AG04449 (cell line): ENCODE measurements at regions not wholly inside any gene's neighbourhood (a gene's known extent, or its start where the extent isn't known, plus 50 kb on each side); places are given as distances from the start of the nearest gene placed in this dataset.

ENCODE experiments used
- CTCF ChIA-PET: fragments of 350-600 bp; formaldehyde crosslinking; extraction: SDS; loops from one replicate; lab custom pipeline; 2021; ENCODE audit warnings: antibody characterized with exemption; lab: Yijun Ruan, JAX
- POLR2A ChIA-PET: fragments of 400-600, 350-600 bp; formaldehyde crosslinking; extraction: SDS; loops from one replicate; lab custom pipeline; 2020; ENCODE audit warnings: antibody characterized with exemption, inconsistent platforms; lab: Yijun Ruan, JAX
- DNase-seq: peaks from one replicate; pipeline ENCODE4 v3.0.0-alpha.2; 2010; ENCODE audit warnings: low read depth, low spot score
- H3K4me3 ChIP-seq: 2 replicates; pipeline ENCODE4 v1.5.1; 2011; ENCODE audit warnings: low read depth, mild to moderate bottlenecking, control low read depth, low read length
- TF ChIP-seq, protein P1 (sequence below): IDR thresholded peaks from one replicate; pipeline ENCODE4 v1.5.1; 2011; ENCODE audit warnings: mild to moderate bottlenecking, moderate library complexity, low read length, control low read depth, inconsistent platforms; ENCODE audit not compliant: insufficient read depth; ENCODE audit errors: missing control alignments

DNA sequence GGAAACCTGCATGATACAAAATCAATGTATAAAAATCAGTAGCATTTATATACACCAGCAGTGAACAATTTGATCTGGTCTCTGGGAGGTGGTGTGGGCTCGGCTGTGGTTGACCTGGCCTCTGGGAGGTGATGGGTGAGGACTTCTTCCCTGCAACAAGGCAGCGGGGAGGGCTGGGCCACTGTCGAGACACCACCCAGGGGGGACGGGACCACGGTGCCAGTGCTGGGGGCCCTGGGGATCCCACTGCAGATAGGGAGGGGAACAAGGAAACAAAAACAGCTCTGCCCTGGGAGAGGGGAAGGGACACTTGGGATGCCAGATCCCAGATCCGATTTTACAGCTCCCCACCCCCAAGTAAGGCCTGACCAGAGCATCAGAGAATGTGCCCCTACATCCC, 189.6 kb upstream of the SFSWAP start:
- no peak overlapping the region for H3K4me3 ChIP-seq
- ChIA-PET POLR2A (no interaction called here), CTCF (no interaction called here)
- no peak for DNase-seq
- TF ChIP-seq, protein P1, sequence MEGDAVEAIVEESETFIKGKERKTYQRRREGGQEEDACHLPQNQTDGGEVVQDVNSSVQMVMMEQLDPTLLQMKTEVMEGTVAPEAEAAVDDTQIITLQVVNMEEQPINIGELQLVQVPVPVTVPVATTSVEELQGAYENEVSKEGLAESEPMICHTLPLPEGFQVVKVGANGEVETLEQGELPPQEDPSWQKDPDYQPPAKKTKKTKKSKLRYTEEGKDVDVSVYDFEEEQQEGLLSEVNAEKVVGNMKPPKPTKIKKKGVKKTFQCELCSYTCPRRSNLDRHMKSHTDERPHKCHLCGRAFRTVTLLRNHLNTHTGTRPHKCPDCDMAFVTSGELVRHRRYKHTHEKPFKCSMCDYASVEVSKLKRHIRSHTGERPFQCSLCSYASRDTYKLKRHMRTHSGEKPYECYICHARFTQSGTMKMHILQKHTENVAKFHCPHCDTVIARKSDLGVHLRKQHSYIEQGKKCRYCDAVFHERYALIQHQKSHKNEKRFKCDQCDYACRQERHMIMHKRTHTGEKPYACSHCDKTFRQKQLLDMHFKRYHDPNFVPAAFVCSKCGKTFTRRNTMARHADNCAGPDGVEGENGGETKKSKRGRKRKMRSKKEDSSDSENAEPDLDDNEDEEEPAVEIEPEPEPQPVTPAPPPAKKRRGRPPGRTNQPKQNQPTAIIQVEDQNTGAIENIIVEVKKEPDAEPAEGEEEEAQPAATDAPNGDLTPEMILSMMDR = no peak

DNA sequence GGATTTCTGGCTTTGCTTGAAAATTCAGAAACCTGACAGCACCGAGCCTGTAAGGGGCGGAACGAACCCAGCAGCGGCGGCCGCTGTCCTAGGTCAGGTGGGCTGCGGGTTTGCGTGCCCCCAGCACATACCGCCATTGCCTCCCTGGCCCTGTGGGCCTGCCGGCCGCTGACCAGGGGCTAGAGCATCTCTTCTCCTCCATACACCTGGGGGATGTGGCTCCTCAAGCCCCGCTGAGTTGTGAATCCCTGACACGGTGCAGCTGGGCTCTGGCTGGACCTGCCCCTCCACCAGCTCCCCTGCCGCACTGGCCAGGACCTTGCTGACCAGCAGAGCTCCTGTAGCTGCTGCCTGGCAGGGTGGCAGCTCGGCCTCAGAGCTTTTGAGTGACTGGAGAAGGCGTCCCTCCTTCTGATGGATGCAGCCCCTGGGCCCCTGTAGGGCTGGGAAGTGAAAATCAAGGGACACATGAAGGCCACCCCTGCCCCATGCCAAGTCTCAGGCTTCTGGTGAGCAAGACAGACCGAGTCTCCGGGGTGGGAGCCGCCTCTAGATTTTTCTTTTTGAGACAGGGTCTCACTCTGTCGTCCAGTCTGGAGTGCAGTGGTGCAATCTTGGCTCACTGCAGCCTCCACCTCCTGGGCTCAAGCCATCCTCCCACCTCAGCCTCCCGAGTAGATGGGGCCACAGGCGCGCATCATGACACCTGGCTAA, 184.9 kb upstream of the SFSWAP start:
- ChIA-PET CTCF (no interaction called here), POLR2A (no interaction called here)
- TF ChIP-seq, protein P1 = no peak
- no peak overlapping the region for H3K4me3 ChIP-seq
- DNase-seq = no peak

DNA sequence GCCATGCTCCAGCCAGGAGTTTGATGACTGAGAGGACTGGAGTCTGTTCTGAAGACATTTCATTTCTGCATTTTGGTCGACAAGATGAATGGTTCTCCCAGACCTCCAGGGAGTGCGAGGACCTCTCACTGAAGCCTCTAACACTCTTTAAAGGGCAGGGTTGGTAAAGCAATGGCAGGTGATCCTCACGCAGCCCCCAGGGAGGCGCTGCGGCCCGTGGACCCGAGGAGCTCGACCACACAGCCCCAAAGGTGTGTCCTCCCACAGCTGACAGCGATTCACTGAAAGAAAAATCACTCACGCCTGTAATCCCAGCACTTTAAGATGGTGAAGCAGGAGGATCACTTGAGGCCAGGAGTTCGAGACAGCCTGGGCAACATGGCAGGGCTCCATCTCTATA, 183.8 kb upstream of the SFSWAP start:
- TF ChIP-seq, protein P1 = no peak
- DNase-seq = no peak
- CTCF ChIA-PET = no interaction called here
- POLR2A ChIA-PET = no interaction called here
- no peak overlapping the region for H3K4me3 ChIP-seq

DNA sequence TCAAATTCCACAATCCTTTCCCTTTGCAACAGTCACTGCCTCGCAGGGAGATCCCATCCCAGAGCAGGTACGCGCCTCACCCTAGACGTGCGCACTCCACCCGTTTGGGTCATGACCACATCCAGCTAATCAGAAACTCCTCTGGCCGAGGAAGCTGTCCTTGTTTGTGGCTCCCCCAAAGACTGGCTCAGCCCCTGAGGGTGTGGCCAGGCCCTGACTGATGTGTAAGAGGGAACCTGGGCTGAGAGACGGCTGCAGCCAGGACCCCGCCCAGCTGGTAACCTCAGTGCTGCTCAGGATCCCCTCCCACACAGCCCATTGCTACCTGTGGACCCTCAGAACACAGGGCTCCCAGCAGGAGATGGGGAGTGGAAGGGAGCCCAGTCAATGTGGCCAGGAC, 183.2 kb upstream of the SFSWAP start:
- no peak for DNase-seq
- CTCF ChIA-PET = no interaction called here
- POLR2A ChIA-PET = no interaction called here
- TF ChIP-seq, protein P1 = no peak
- no peak overlapping the region for H3K4me3 ChIP-seq

DNA sequence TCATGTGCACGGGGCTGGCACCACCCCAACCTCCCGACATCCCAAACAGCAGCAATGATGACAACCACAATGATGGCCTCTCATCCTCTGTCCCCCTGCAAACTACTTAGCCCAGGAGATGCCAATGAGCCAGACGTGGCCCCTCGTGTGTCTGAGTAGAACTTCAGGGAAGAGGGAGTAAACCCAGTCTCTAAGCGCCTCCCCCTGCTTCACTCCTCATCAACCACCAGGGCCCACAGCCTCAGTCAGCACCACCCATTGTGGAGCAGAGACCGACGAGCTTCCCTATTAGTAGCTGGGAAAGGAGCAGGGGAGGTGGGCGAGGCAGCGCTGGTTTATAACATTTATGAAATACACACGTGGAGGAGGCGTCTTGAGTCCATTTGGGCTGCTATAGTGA, 182.7 kb upstream of the SFSWAP start:
- ChIA-PET CTCF (no interaction called here), POLR2A (no interaction called here)
- DNase-seq = no peak
- TF ChIP-seq, protein P1 = no peak
- H3K4me3 ChIP-seq = no peak overlapping the region

DNA sequence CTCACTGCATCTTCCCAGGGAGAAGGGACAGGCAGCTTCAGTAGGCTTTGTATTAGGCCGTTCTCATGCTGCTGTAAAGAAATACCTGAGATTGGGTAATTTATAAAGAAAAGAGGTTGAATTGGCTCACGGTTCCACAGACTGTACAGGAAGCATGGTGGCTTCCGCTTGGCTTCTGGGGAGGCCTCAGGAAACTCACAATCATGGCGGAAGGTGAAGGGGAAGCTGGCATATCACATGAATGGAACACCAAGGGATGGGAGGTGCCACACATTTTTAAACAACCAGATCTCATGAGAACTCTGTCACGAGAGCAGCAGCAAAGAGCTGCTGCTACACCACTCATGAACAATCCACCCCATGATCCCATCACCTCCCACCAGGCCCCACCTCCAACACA, 182.2 kb upstream of the SFSWAP start:
- no peak overlapping the region for H3K4me3 ChIP-seq
- TF ChIP-seq, protein P1 = no peak
- ChIA-PET POLR2A (no interaction called here), CTCF (no interaction called here)
- DNase-seq = no peak
